ENCODE measurements at regions not wholly inside any gene's neighbourhood (a gene's known extent, or its start where the extent isn't known, plus 50 kb on each side); places are given as distances from the start of the nearest gene placed in this dataset.

DNA sequence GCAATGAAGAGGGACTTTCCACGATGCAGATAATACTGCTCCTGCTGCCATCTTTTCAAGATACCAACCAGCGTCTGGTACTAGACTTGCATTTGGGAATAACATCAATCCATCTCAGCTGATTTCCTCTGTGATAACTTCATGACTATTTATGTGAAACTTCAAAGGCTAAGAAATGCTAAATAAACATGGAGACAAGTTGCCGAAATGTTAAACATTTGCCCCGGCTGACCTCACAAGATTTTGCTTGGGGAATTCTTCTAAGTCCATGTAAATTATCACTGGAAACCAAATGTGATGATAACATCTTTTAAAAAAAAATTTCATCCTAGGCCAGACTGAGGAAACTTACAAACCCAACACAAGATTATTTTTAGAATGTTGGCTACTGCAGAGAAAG lies 185.8 kb upstream of the PRICKLE2 start:
- no peaks in the 10 kb centered on the region for H4K20me1 ChIP-seq (ENCODE audit: insufficient read depth, low read length)
- H3K4me3 ChIP-seq (ENCODE audit: low read depth in 1 of 2, low read length in 2 of 2), result no peak overlapping the region
- H3K4me1 ChIP-seq (ENCODE audit: insufficient read depth, low read length), result no peaks in the 10 kb centered on the region
- H3K27ac ChIP-seq (ENCODE audit: low read length), result no peak overlapping the region
- H3K79me2 ChIP-seq (ENCODE audit: insufficient read depth, low read length), result no peaks in the 10 kb centered on the region
- no peaks in the 10 kb centered on the region for H3K9me3 ChIP-seq (ENCODE audit: insufficient read depth, low read length, severe bottlenecking)
- no peak for ATAC-seq (ENCODE audit: insufficient read depth, low read depth)
- H3K4me2 ChIP-seq (ENCODE audit: insufficient read depth, low read length), result no peak overlapping the region
- H3K36me3 ChIP-seq (ENCODE audit: insufficient read depth, low read length), result no peaks in the 10 kb centered on the region
- TF ChIP-seq, protein P1, sequence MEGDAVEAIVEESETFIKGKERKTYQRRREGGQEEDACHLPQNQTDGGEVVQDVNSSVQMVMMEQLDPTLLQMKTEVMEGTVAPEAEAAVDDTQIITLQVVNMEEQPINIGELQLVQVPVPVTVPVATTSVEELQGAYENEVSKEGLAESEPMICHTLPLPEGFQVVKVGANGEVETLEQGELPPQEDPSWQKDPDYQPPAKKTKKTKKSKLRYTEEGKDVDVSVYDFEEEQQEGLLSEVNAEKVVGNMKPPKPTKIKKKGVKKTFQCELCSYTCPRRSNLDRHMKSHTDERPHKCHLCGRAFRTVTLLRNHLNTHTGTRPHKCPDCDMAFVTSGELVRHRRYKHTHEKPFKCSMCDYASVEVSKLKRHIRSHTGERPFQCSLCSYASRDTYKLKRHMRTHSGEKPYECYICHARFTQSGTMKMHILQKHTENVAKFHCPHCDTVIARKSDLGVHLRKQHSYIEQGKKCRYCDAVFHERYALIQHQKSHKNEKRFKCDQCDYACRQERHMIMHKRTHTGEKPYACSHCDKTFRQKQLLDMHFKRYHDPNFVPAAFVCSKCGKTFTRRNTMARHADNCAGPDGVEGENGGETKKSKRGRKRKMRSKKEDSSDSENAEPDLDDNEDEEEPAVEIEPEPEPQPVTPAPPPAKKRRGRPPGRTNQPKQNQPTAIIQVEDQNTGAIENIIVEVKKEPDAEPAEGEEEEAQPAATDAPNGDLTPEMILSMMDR (IDR thresholded peaks at IDR 0.05; ENCODE audit: borderline replicate concordance, extremely low read depth, low read length, poor library complexity, severe bottlenecking), result no peak
- TF ChIP-seq EZH2 (IDR thresholded peaks at IDR 0.05; ENCODE audit: borderline replicate concordance, low read depth, low read length, severe bottlenecking), result no peak
- H2AFZ ChIP-seq (ENCODE audit: low read depth, low read length), result no peak overlapping the region
- DNase-seq, result no peak
- no peak overlapping the region for H3K9ac ChIP-seq (ENCODE audit: low read depth, low read length)
- H3K27me3 ChIP-seq (ENCODE audit: insufficient read depth, low read length, poor library complexity), result no peaks in the 10 kb centered on the region

DNA sequence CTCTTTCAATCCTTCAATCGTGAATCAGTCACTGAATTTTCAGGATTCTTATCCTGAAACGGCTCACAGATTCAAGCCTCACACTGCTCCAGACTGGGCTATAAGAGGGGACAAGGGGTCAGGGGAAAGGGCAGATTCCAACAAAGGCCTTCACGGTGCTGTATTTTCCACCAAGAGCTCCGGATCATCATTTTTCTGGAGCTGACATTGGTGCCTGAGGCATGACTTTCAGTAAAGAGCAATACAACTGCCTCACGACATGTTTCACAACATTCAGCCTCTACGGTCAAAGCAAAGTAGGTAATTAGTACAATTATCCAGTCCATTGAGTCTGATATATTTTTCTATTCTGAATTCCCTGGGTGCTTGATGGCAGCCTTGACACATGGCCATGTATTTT lies 185.0 kb upstream of the PRICKLE2 start:
- no peak for ATAC-seq (ENCODE audit: insufficient read depth, low read depth)
- TF ChIP-seq, protein P1 (IDR thresholded peaks at IDR 0.05; ENCODE audit: borderline replicate concordance, extremely low read depth, low read length, poor library complexity, severe bottlenecking), result no peak
- no peak for TF ChIP-seq EZH2 (IDR thresholded peaks at IDR 0.05; ENCODE audit: borderline replicate concordance, low read depth, low read length, severe bottlenecking)

DNA sequence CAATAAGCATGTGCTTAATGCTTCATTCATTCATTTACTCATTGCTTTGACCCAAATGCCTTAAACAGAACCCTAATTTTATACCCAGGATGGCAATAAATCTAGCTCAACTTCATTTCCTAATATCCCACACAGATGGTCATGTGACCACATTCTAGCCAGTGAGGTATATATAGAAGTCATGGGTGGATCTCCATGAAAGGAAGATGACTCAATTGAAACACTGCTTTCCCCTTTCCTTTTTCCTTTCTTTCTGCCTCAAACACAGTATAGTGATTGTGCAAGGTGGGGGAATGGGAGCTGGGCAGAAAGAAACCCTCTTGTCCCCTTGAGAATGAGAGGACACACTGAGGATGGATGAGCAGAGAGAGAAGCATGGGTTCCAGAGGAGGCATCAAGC lies 183.5 kb upstream of the PRICKLE2 start:
- Histone ChIP-seq H3K9me3 (ENCODE audit: insufficient read depth, low read length, severe bottlenecking) (no peaks in the 10 kb centered on the region), H3K9ac (ENCODE audit: low read depth, low read length) (no peak overlapping the region), H3K4me3 (ENCODE audit: low read depth in 1 of 2, low read length in 2 of 2) (no peak overlapping the region), H3K36me3 (ENCODE audit: insufficient read depth, low read length) (no peaks in the 10 kb centered on the region), H3K27me3 (ENCODE audit: insufficient read depth, low read length, poor library complexity) (no peaks in the 10 kb centered on the region), H3K4me2 (ENCODE audit: insufficient read depth, low read length) (no peak overlapping the region), H3K79me2 (ENCODE audit: insufficient read depth, low read length) (no peaks in the 10 kb centered on the region), H4K20me1 (ENCODE audit: insufficient read depth, low read length) (no peaks in the 10 kb centered on the region), H3K27ac (ENCODE audit: low read length) (no peak overlapping the region), H3K4me1 (ENCODE audit: insufficient read depth, low read length) (no peaks in the 10 kb centered on the region), H2AFZ (ENCODE audit: low read depth, low read length) (no peak overlapping the region)
- ATAC-seq (ENCODE audit: insufficient read depth, low read depth) (no peak), DNase-seq (no peak)
- TF ChIP-seq EZH2 (IDR thresholded peaks at IDR 0.05; ENCODE audit: borderline replicate concordance, low read depth, low read length, severe bottlenecking), result no peak
- TF ChIP-seq, protein P1 (IDR thresholded peaks at IDR 0.05; ENCODE audit: borderline replicate concordance, extremely low read depth, low read length, poor library complexity, severe bottlenecking), result no peak

More for the DNA sequence above, 185.0 kb upstream of the PRICKLE2 start:
- H3K9ac ChIP-seq (ENCODE audit: low read depth, low read length), result no peak overlapping the region
- no peak overlapping the region for H3K4me3 ChIP-seq (ENCODE audit: low read depth in 1 of 2, low read length in 2 of 2)
- H3K9me3 ChIP-seq (ENCODE audit: insufficient read depth, low read length, severe bottlenecking), result no peaks in the 10 kb centered on the region
- no peak overlapping the region for H2AFZ ChIP-seq (ENCODE audit: low read depth, low read length)
- no peaks in the 10 kb centered on the region for H3K79me2 ChIP-seq (ENCODE audit: insufficient read depth, low read length)
- no peaks in the 10 kb centered on the region for H3K4me1 ChIP-seq (ENCODE audit: insufficient read depth, low read length)
- DNase-seq, result no peak
- H4K20me1 ChIP-seq (ENCODE audit: insufficient read depth, low read length), result no peaks in the 10 kb centered on the region
- no peak overlapping the region for H3K27ac ChIP-seq (ENCODE audit: low read length)
- no peaks in the 10 kb centered on the region for H3K36me3 ChIP-seq (ENCODE audit: insufficient read depth, low read length)
- H3K27me3 ChIP-seq (ENCODE audit: insufficient read depth, low read length, poor library complexity), result no peaks in the 10 kb centered on the region
- no peak overlapping the region for H3K4me2 ChIP-seq (ENCODE audit: insufficient read depth, low read length)

DNA sequence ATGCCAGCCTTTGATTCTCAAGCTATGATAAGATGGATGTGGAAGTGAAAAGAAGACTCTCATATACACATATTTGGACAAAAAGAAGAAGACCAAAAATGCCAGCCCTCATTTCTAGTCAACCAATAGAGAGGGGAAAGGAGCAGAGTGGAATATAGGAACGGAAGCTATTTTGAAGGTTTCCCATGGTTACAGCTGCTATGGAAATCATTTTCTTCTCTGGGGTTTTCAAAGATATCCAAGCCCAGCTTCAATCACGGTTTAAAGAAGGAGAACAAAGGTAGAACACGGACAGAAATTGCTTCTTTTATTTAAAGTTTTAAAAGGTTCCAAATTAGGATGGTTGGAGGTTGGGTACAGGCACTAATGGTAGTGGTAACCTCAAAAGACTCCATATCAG lies 181.0 kb upstream of the PRICKLE2 start:
- Histone ChIP-seq H3K9ac (ENCODE audit: low read depth, low read length) (no peak overlapping the region), H3K4me2 (ENCODE audit: insufficient read depth, low read length) (no peak overlapping the region), H3K9me3 (ENCODE audit: insufficient read depth, low read length, severe bottlenecking) (no peaks in the 10 kb centered on the region), H3K79me2 (ENCODE audit: insufficient read depth, low read length) (no peaks in the 10 kb centered on the region), H2AFZ (ENCODE audit: low read depth, low read length) (no peak overlapping the region), H3K4me3 (ENCODE audit: low read depth in 1 of 2, low read length in 2 of 2) (no peak overlapping the region), H3K27ac (ENCODE audit: low read length) (no peak overlapping the region), H4K20me1 (ENCODE audit: insufficient read depth, low read length) (no peaks in the 10 kb centered on the region), H3K4me1 (ENCODE audit: insufficient read depth, low read length) (no peaks in the 10 kb centered on the region), H3K27me3 (ENCODE audit: insufficient read depth, low read length, poor library complexity) (no peaks in the 10 kb centered on the region), H3K36me3 (ENCODE audit: insufficient read depth, low read length) (no peaks in the 10 kb centered on the region)
- no peak for TF ChIP-seq EZH2 (IDR thresholded peaks at IDR 0.05; ENCODE audit: borderline replicate concordance, low read depth, low read length, severe bottlenecking)
- TF ChIP-seq, protein P1 (IDR thresholded peaks at IDR 0.05; ENCODE audit: borderline replicate concordance, extremely low read depth, low read length, poor library complexity, severe bottlenecking), result no peak
- ATAC-seq (ENCODE audit: insufficient read depth, low read depth), result no peak
- no peak for DNase-seq
